ENCODE measurements at regions not wholly inside any gene's neighbourhood (a gene's known extent, or its start where the extent isn't known, plus 50 kb on each side); places are given as distances from the start of the nearest gene placed in this dataset.
A peak's percentile ranks its signal among the peaks of the same experiment; 100 is the strongest.

- no peak for DNase-seq
These were observed 561.1 kb upstream of the MEF2C start for GRCh38 chr5:89444088-89444487.

- no peak for DNase-seq
These were observed 560.5 kb upstream of the MEF2C start for GRCh38 chr5:89443508-89443907.

GRCh38 chr5:89441965-89442364 is 559.0 kb upstream of the MEF2C start:
- no peak for DNase-seq

- no peak for DNase-seq
These were observed 557.7 kb upstream of the MEF2C start for GRCh38 chr5:89440670-89441069.

- DNase-seq, result no peak
These were observed 554.8 kb upstream of the MEF2C start for GRCh38 chr5:89437450-89438435.

- DNase-seq, result no peak
These were observed 553.5 kb upstream of the MEF2C start for GRCh38 chr5:89436464-89436863.

- no peak for DNase-seq
These were observed 552.4 kb upstream of the MEF2C start for GRCh38 chr5:89435347-89435746.

GRCh38 chr5:89428624-89429023 is 545.6 kb upstream of the MEF2C start:
- DNase-seq, result no peak

- DNase-seq, result no peak
These were observed 542.1 kb upstream of the MEF2C start for GRCh38 chr5:89425062-89425461.

GRCh38 chr5:89421035-89421434 is 538.1 kb upstream of the MEF2C start:
- no peak for DNase-seq

GRCh38 chr5:89418407-89419085 is 535.6 kb upstream of the MEF2C start:
- no peak for DNase-seq

GRCh38 chr5:89417990-89418389 is 535.0 kb upstream of the MEF2C start:
- peak; percentile 95 for DNase-seq

GRCh38 chr5:89417515-89417914 is 534.5 kb upstream of the MEF2C start:
- DNase-seq, result no peak

- DNase-seq, result no peak
These were observed 528.9 kb upstream of the MEF2C start for GRCh38 chr5:89411891-89412290.

GRCh38 chr5:89407054-89407453 is 524.1 kb upstream of the MEF2C start:
- no peak for DNase-seq

- no peak for DNase-seq
These were observed 518.7 kb upstream of the MEF2C start for GRCh38 chr5:89401659-89402058.

GRCh38 chr5:89401012-89401411 is 518.0 kb upstream of the MEF2C start:
- DNase-seq, result no peak

GRCh38 chr5:89399548-89399947 is 516.6 kb upstream of the MEF2C start:
- no peak for DNase-seq

GRCh38 chr5:89397096-89397495 is 514.1 kb upstream of the MEF2C start:
- no peak for DNase-seq

GRCh38 chr5:89396278-89396954 is 513.4 kb upstream of the MEF2C start:
- no peak for DNase-seq

- DNase-seq, result no peak
These were observed 512.1 kb upstream of the MEF2C start for GRCh38 chr5:89395111-89395510.

GRCh38 chr5:89388872-89389271 is 505.9 kb upstream of the MEF2C start:
- no peak for DNase-seq

- DNase-seq, result no peak
These were observed 501.4 kb upstream of the MEF2C start for GRCh38 chr5:89384391-89384790.

- no peak for DNase-seq
These were observed 497.7 kb upstream of the MEF2C start for GRCh38 chr5:89380635-89381034.

Data from GOT3 (cell line).